IMR-90 (cell line): ENCODE measurements at regions not wholly inside any gene's neighbourhood (a gene's known extent, or its start where the extent isn't known, plus 50 kb on each side); places are given as distances from the start of the nearest gene placed in this dataset.

Experiments
- ATAC-seq: fragments of 200-7000 bp; cut with Tn5 transposase; 2 replicates; pipeline ENCODE4 v1.9.1; 2020; ENCODE audit warnings: low read depth, mild to moderate bottlenecking, moderate library complexity
- BruUV-seq: library from RNA; stranded (reverse); fragments of 400-500 nt; replicated peaks from 2 replicates; lab custom pipeline; 2021; lab: Mats Ljungman, UMichigan
- CTCF ChIA-PET: fragments of 300-600 bp; formaldehyde crosslinking; extraction: SDS; loops from one replicate; lab custom pipeline; 2021; ENCODE audit warnings: antibody characterized with exemption; lab: Yijun Ruan, JAX
- POLR2A ChIA-PET: fragments of 300-600 bp; sonication (Branson Sonifier 250); formaldehyde crosslinking; loops from one replicate; lab custom pipeline; 2022; ENCODE audit warnings: antibody characterized with exemption; ENCODE audit not compliant: unreplicated experiment; lab: Charles Lee
- DNase-seq: peaks from one replicate; pipeline ENCODE4 v3.0.0; 2013
- H2AFZ ChIP-seq: replicated peaks from 2 replicates; pipeline ENCODE3; 2013; ENCODE audit warnings: low read length, mild to moderate bottlenecking; ENCODE audit not compliant: poor library complexity
- H2AK5ac ChIP-seq: 2 replicates; pipeline ENCODE4 v1.6.1; 2013; ENCODE audit warnings: low read depth, low read length, inconsistent platforms
- H2AK9ac ChIP-seq: replicated peaks from 2 replicates; pipeline ENCODE3; 2013; ENCODE audit warnings: mild to moderate bottlenecking, low read depth, low read length, moderate library complexity; ENCODE audit not compliant: poor library complexity
- H2BK120ac ChIP-seq: 2 replicates; pipeline ENCODE4 v1.6.1; 2013; ENCODE audit warnings: low read depth, low read length, inconsistent platforms
- H2BK15ac ChIP-seq: 3 replicates; pipeline ENCODE4 v1.6.1; 2013; ENCODE audit warnings: low read depth, low read length, inconsistent platforms
- H2BK20ac ChIP-seq: 2 replicates; pipeline ENCODE4 v1.6.1; 2013; ENCODE audit warnings: low read depth, mild to moderate bottlenecking, inconsistent platforms, low read length, moderate library complexity
- H2BK5ac ChIP-seq: 2 replicates; pipeline ENCODE4 v1.6.1; 2013; ENCODE audit warnings: mild to moderate bottlenecking, low read depth, low read length, inconsistent platforms; ENCODE audit not compliant: poor library complexity, severe bottlenecking
- H3K14ac ChIP-seq: replicated peaks from 2 replicates; pipeline ENCODE4 v1.6.1; 2013; ENCODE audit warnings: low read depth, low read length, inconsistent platforms
- H3K18ac ChIP-seq: 2 replicates; pipeline ENCODE4 v1.6.1; 2013; ENCODE audit warnings: low read depth, low read length, control low read depth
- H3K23ac ChIP-seq: 2 replicates; pipeline ENCODE4 v1.6.1; 2013; ENCODE audit warnings: low read depth, low read length, inconsistent platforms
- H3K27ac ChIP-seq: 2 replicates; pipeline ENCODE4 v1.5.1; 2013; ENCODE audit warnings: mild to moderate bottlenecking, control low read depth, low read length; ENCODE audit not compliant: insufficient read depth
- H3K27me3 ChIP-seq: 2 replicates; pipeline ENCODE4 v1.6.1; 2013; ENCODE audit warnings: low read length; ENCODE audit not compliant: control insufficient read depth, insufficient read depth
- H3K36me3 ChIP-seq: 2 replicates; pipeline ENCODE4 v1.6.1; 2013; ENCODE audit warnings: low read length, mixed read lengths; ENCODE audit not compliant: control insufficient read depth, insufficient read depth
- H3K4ac ChIP-seq: 2 replicates; pipeline ENCODE4 v1.6.1; 2013; ENCODE audit warnings: low read depth, low read length, inconsistent platforms
- H3K4me1 ChIP-seq: 2 replicates; pipeline ENCODE4 v1.6.1; 2013; ENCODE audit warnings: low read length, mixed read lengths; ENCODE audit not compliant: control insufficient read depth, insufficient read depth
- H3K4me2 ChIP-seq: 2 replicates; pipeline ENCODE4 v1.6.1; 2013; ENCODE audit warnings: low read depth, mild to moderate bottlenecking, control low read depth, low read length, moderate library complexity
- H3K4me3 ChIP-seq: 2 replicates; pipeline ENCODE4 v1.5.1; 2013; ENCODE audit warnings: low read depth, mild to moderate bottlenecking, control low read depth, low read length, moderate library complexity; ENCODE audit not compliant: insufficient read depth
- H3K56ac ChIP-seq: 2 replicates; pipeline ENCODE4 v1.6.1; 2013; ENCODE audit warnings: low read length, inconsistent platforms; ENCODE audit not compliant: insufficient read depth; ENCODE audit errors: extremely low read depth
- H3K79me1 ChIP-seq, 2 experiments: 2 replicates each; pipeline ENCODE4 v1.6.1; 2013; ENCODE audit warnings: low read length in 2 of 2, inconsistent platforms in 1 of 2, low read depth in 1 of 2
- H3K9ac ChIP-seq: 2 replicates; pipeline ENCODE4 v1.6.1; 2013; ENCODE audit warnings: low read depth, low read length, control low read depth
- H3K9me1 ChIP-seq: 2 replicates; pipeline ENCODE4 v1.6.1; 2013; ENCODE audit warnings: low read length, inconsistent platforms; ENCODE audit not compliant: insufficient read depth
- H3K9me3 ChIP-seq: 2 replicates; pipeline ENCODE4 v1.6.1; 2013; ENCODE audit warnings: low read length; ENCODE audit not compliant: control insufficient read depth, insufficient read depth
- H4K20me1 ChIP-seq: 2 replicates; pipeline ENCODE4 v1.6.1; 2013; ENCODE audit warnings: low read length, inconsistent platforms; ENCODE audit not compliant: insufficient read depth
- H4K5ac ChIP-seq: 2 replicates; pipeline ENCODE4 v1.6.1; 2013; ENCODE audit warnings: mild to moderate bottlenecking, low read depth, low read length, control low read depth
- H4K8ac ChIP-seq, 2 experiments: 2 replicates each; pipeline ENCODE4 v1.6.1; 2013; ENCODE audit warnings: low read depth in 2 of 2, low read length in 2 of 2, control low read depth in 1 of 2, inconsistent platforms in 1 of 2
- H4K91ac ChIP-seq: 2 replicates; pipeline ENCODE4 v1.6.1; 2013; ENCODE audit warnings: low read depth, low read length, inconsistent platforms; ENCODE audit not compliant: insufficient read depth
- BHLHE40 ChIP-seq: fragments of 150-350 bp; IDR thresholded peaks from 2 replicates; pipeline ENCODE4 v1.6.1; 2016; ENCODE audit warnings: mild to moderate bottlenecking, low read depth, low read length
- CEBPB ChIP-seq: IDR thresholded peaks from 2 replicates; pipeline ENCODE4 v1.6.1; 2012; ENCODE audit warnings: low read depth, low read length, improper control_type of control experiment
- CHD1 ChIP-seq: IDR thresholded peaks from 2 replicates; pipeline ENCODE4 v1.6.1; 2012; ENCODE audit warnings: low read depth, low read length, improper control_type of control experiment
- FOS ChIP-seq: fragments of 150-350 bp; IDR thresholded peaks from 2 replicates; pipeline ENCODE4 v1.6.1; 2016; ENCODE audit warnings: low read depth, low read length
- MAZ ChIP-seq: IDR thresholded peaks from 2 replicates; pipeline ENCODE4 v1.6.1; 2012; ENCODE audit warnings: low read depth, mild to moderate bottlenecking, low read length, improper control_type of control experiment, moderate library complexity, borderline replicate concordance
- MXI1 ChIP-seq: IDR thresholded peaks from 2 replicates; pipeline ENCODE4 v1.6.1; 2012; ENCODE audit warnings: low read depth, mild to moderate bottlenecking, low read length, moderate library complexity, borderline replicate concordance
- NFE2L2 ChIP-seq: fragments of 150-350 bp; IDR thresholded peaks from 2 replicates; pipeline ENCODE4 v1.6.1; 2016; ENCODE audit warnings: low read depth, mild to moderate bottlenecking, low read length
- POLR2A ChIP-seq: IDR thresholded peaks from 2 replicates; pipeline ENCODE4 v1.6.1; 2012; ENCODE audit warnings: mild to moderate bottlenecking, low read depth, low read length
- RAD21 ChIP-seq: IDR thresholded peaks from 2 replicates; pipeline ENCODE4 v1.6.1; 2012; ENCODE audit warnings: low read length, improper control_type of control experiment
- RFX5 ChIP-seq: IDR thresholded peaks from 2 replicates; pipeline ENCODE4 v1.8.0; 2012; ENCODE audit warnings: low read depth, mild to moderate bottlenecking, low read length, moderate library complexity
- SMC3 ChIP-seq: fragments of 150-350 bp; IDR thresholded peaks from 2 replicates; pipeline ENCODE4 v1.6.1; 2016; ENCODE audit warnings: low read depth, mild to moderate bottlenecking, antibody characterized with exemption, low read length, moderate library complexity
- WGBS, 2 experiments: methylation state at CpG; one replicate each; pipeline versions ENCODE4 v1.1.5 to v1.1.7; 2013; ENCODE audit warnings: missing lambda C conversion rate in 2 of 2; ENCODE audit not compliant: insufficient read length in 1 of 2; ENCODE audit errors: extremely low coverage in 2 of 2; 5-methylcytosine and 5-hydroxymethylcytosine counted together
- dilution Hi-C: fragments of 300-500 bp; cut with HindIII; formaldehyde crosslinking; loops from one replicate; pipeline ENCODE4 v1.14.3; 2018; ENCODE audit warnings: low sequenced_read_pairs; ENCODE audit not compliant: unreplicated experiment
- in situ Hi-C: fragments of 300-500 bp; cut with MboI; formaldehyde crosslinking; loops from 3 replicates; pipeline ENCODE4 v1.14.3; 2019; ENCODE audit warnings: low sequenced_read_pairs, inconsistent platforms, mixed read lengths
- intact Hi-C: fragments of 100-400 bp; cut with micrococcal nuclease; formaldehyde crosslinking; loops from 2 replicates; pipeline ENCODE4 v1.10.0; 2022
- TF ChIP-seq, protein P1 (sequence below): fragments of 150-350 bp; IDR thresholded peaks from 2 replicates; pipeline ENCODE4 v1.6.1; 2016; ENCODE audit warnings: low read depth, mild to moderate bottlenecking, low read length, moderate library complexity, borderline replicate concordance
- TF ChIP-seq, protein P2 (sequence below): conservative IDR thresholded peaks from 2 replicates; pipeline ENCODE4 v1.5.1; 2012; ENCODE audit warnings: mild to moderate bottlenecking, low read depth, low read length, improper control_type of control experiment
- TF ChIP-seq, protein P3 (sequence below): fragments of 150-350 bp; IDR thresholded peaks from 2 replicates; pipeline ENCODE4 v1.6.1; 2017; ENCODE audit warnings: mild to moderate bottlenecking, antibody characterized with exemption, low read length, low read depth

DNA sequence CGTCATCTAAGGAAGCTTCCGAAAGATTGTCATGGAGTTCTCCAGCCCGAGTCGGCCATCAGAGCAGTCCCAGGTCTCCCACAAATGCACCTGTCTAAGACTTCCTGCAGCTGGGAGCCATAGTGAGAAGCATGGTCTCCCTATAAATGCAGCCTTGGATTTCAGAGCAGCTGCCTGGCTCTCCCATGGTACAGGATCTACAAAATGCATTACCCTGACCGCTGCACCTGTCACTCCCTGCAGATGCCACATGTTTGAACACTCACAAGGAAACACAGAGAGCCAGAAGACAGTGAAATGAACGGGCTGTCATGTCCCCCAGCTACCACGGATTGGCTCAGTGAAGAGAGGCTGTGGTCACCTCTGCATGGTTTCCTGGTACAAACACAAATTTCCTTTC is 702.7 kb downstream of the MED13L start:
- no peak overlapping the region for H2BK120ac ChIP-seq
- H3K9ac ChIP-seq = no peak overlapping the region
- H3K9me1 ChIP-seq = no peaks in the 10 kb centered on the region
- no peak overlapping the region for H3K14ac ChIP-seq
- no peak overlapping the region for H2BK20ac ChIP-seq
- H2AFZ ChIP-seq = no peak overlapping the region
- dilution Hi-C loops = no loop called here
- H3K27ac ChIP-seq = no peak overlapping the region
- H3K4ac ChIP-seq = no peak overlapping the region
- no peaks in the 10 kb centered on the region for H3K9me3 ChIP-seq
- no peaks in the 10 kb centered on the region for H3K4me1 ChIP-seq
- H4K5ac ChIP-seq = no peak overlapping the region
- H2BK5ac ChIP-seq = no peak overlapping the region
- no peaks in the 10 kb centered on the region for H4K20me1 ChIP-seq
- ATAC-seq (no peak), DNase-seq (no peak)
- H3K56ac ChIP-seq = no peak overlapping the region
- intact Hi-C loops = loop anchor here (10.0 kb wide), 1 partner anchor 910 kb away; no protein-coding TSS in a partner anchor
- H3K79me1 ChIP-seq = no peaks in the 10 kb centered on the region
- H3K18ac ChIP-seq = no peak overlapping the region
- ChIA-PET CTCF (interaction anchor here (0.5 kb wide), 1 partner anchor 236 kb away, joined by 3 read pairs; no protein-coding TSS in a partner anchor), POLR2A (no interaction called here)
- H4K8ac ChIP-seq = no peak overlapping the region
- no peak overlapping the region for H3K4me2 ChIP-seq
- in situ Hi-C loops = no loop called here
- no peak overlapping the region for H3K23ac ChIP-seq
- no peak overlapping the region for H2AK9ac ChIP-seq
- no peak overlapping the region for H2AK5ac ChIP-seq
- no peaks in the 10 kb centered on the region for H3K36me3 ChIP-seq
- no TSS peak for BruUV-seq
- H2BK15ac ChIP-seq = no peak overlapping the region
- peaks cover 5% of the 10 kb centered on the region for H3K27me3 ChIP-seq
- TF ChIP-seq, protein P1, sequence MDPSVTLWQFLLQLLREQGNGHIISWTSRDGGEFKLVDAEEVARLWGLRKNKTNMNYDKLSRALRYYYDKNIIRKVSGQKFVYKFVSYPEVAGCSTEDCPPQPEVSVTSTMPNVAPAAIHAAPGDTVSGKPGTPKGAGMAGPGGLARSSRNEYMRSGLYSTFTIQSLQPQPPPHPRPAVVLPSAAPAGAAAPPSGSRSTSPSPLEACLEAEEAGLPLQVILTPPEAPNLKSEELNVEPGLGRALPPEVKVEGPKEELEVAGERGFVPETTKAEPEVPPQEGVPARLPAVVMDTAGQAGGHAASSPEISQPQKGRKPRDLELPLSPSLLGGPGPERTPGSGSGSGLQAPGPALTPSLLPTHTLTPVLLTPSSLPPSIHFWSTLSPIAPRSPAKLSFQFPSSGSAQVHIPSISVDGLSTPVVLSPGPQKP = no peak
- TF ChIP-seq MXI1 (no peak), RFX5 (no peak), MAZ (no peak), SMC3 (no peak), BHLHE40 (no peak), POLR2A (no peak), CHD1 (no peak), RAD21 (no peak), NFE2L2 (no peak), CEBPB (no peak), FOS (no peak)
- TF ChIP-seq, protein P2, sequence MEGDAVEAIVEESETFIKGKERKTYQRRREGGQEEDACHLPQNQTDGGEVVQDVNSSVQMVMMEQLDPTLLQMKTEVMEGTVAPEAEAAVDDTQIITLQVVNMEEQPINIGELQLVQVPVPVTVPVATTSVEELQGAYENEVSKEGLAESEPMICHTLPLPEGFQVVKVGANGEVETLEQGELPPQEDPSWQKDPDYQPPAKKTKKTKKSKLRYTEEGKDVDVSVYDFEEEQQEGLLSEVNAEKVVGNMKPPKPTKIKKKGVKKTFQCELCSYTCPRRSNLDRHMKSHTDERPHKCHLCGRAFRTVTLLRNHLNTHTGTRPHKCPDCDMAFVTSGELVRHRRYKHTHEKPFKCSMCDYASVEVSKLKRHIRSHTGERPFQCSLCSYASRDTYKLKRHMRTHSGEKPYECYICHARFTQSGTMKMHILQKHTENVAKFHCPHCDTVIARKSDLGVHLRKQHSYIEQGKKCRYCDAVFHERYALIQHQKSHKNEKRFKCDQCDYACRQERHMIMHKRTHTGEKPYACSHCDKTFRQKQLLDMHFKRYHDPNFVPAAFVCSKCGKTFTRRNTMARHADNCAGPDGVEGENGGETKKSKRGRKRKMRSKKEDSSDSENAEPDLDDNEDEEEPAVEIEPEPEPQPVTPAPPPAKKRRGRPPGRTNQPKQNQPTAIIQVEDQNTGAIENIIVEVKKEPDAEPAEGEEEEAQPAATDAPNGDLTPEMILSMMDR = no peak
- TF ChIP-seq, protein P3, sequence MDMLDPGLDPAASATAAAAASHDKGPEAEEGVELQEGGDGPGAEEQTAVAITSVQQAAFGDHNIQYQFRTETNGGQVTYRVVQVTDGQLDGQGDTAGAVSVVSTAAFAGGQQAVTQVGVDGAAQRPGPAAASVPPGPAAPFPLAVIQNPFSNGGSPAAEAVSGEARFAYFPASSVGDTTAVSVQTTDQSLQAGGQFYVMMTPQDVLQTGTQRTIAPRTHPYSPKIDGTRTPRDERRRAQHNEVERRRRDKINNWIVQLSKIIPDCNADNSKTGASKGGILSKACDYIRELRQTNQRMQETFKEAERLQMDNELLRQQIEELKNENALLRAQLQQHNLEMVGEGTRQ = no peak
- no peak overlapping the region for H3K4me3 ChIP-seq
- 73% methylated on average over 6 of the region's 7 CpGs; no CpG with 5 or more reads in 1 of the 2 experiments for WGBS, 2 experiments
- H4K91ac ChIP-seq = no peak overlapping the region
